ENCODE measurements at regions not wholly inside any gene's neighbourhood (a gene's known extent, or its start where the extent isn't known, plus 50 kb on each side); places are given as distances from the start of the nearest gene placed in this dataset.
"Not testable (repeated sequence)": the region's sequence is repeated elsewhere in the genome, so short reads cannot be mapped to it uniquely, and the experiment has no call there.

GRCh38 chr9:19662213-19662612 is 126.6 kb downstream of the SLC24A2 start:
- intact Hi-C loops (cut with DNase I): no loop called here
- no peak for DNase-seq

- intact Hi-C loops (cut with DNase I): no loop called here
These were observed 128.8 kb downstream of the SLC24A2 start for GRCh38 chr9:19660019-19660418.

GRCh38 chr9:19656704-19657103 is 132.1 kb downstream of the SLC24A2 start:
- intact Hi-C loops (cut with DNase I): no loop called here
- DNase-seq: no peak

More at GRCh38 chr9:19660019-19660418, 128.8 kb downstream of the SLC24A2 start:
- no peak for DNase-seq

- intact Hi-C loops (cut with DNase I): no loop called here
These were observed 137.2 kb downstream of the SLC24A2 start for GRCh38 chr9:19651681-19652080.

GRCh38 chr9:19650312-19650711 is 138.5 kb downstream of the SLC24A2 start:
- DNase-seq: no peak
- intact Hi-C loops (cut with DNase I): no loop called here

More at GRCh38 chr9:19651681-19652080, 137.2 kb downstream of the SLC24A2 start:
- no peak for DNase-seq

- intact Hi-C loops (cut with DNase I): loop anchor here (5.0 to 10.0 kb wide), 3 partner anchors 38 to 155 kb away; partner anchors contain the start of gene SLC24A2
- no peak for DNase-seq
These were observed 139.3 kb downstream of the SLC24A2 start for GRCh38 chr9:19649336-19650041.

GRCh38 chr9:19648672-19649071 is 140.2 kb downstream of the SLC24A2 start:
- peak in 1 of 10 donors; percentile 24 for DNase-seq
- intact Hi-C loops (cut with DNase I): loop anchor here (5.0 to 10.0 kb wide), 3 partner anchors 39 to 154 kb away; partner anchors contain the start of gene SLC24A2

GRCh38 chr9:19643875-19644274 is 145.0 kb downstream of the SLC24A2 start:
- DNase-seq: no peak
- intact Hi-C loops (cut with DNase I): loop anchor here (10.0 kb wide), 1 partner anchor 149 kb away; no protein-coding TSS in a partner anchor

GRCh38 chr9:19642256-19642655 is 146.6 kb downstream of the SLC24A2 start:
- intact Hi-C loops (cut with DNase I): loop anchor here (10.0 kb wide), 1 partner anchor 147 kb away; no protein-coding TSS in a partner anchor
- peak in 8 of 10 donors; percentile 22 to 95 (median 63) for DNase-seq

- peak in 1 of 10 donors; percentile 31 for DNase-seq
- intact Hi-C loops (cut with DNase I): loop anchor here (10.0 kb wide), 1 partner anchor 146 kb away; no protein-coding TSS in a partner anchor
These were observed 147.8 kb downstream of the SLC24A2 start for GRCh38 chr9:19641046-19641445.

- intact Hi-C loops (cut with DNase I): loop anchor here (10.0 kb wide), 1 partner anchor 145 kb away; no protein-coding TSS in a partner anchor
- DNase-seq: no peak
These were observed 148.8 kb downstream of the SLC24A2 start for GRCh38 chr9:19640014-19640413.

GRCh38 chr9:19637084-19637483 is 151.8 kb downstream of the SLC24A2 start:
- intact Hi-C loops (cut with DNase I): no loop called here
- peak in 1 of 10 donors; percentile 81 for DNase-seq

- intact Hi-C loops (cut with DNase I): no loop called here
- no peak for DNase-seq
These were observed 154.0 kb downstream of the SLC24A2 start for GRCh38 chr9:19634881-19635280.

- no peak for DNase-seq
These were observed 157.7 kb downstream of the SLC24A2 start for GRCh38 chr9:19631181-19631580.

GRCh38 chr9:19630760-19631159 is 158.1 kb downstream of the SLC24A2 start:
- DNase-seq: no peak
- intact Hi-C loops (cut with DNase I): no loop called here

More at GRCh38 chr9:19631181-19631580, 157.7 kb downstream of the SLC24A2 start:
- intact Hi-C loops (cut with DNase I): no loop called here

- no peak for DNase-seq
- intact Hi-C loops (cut with DNase I): no loop called here
These were observed 159.3 kb downstream of the SLC24A2 start for GRCh38 chr9:19629488-19629887.

GRCh38 chr9:19625426-19625825 is 163.4 kb downstream of the SLC24A2 start:
- intact Hi-C loops (cut with DNase I); DNase-seq: not testable (repeated sequence)

GRCh38 chr9:19624519-19624918 is 164.3 kb downstream of the SLC24A2 start:
- intact Hi-C loops (cut with DNase I): no loop called here
- no peak for DNase-seq

GRCh38 chr9:19623941-19624340 is 164.9 kb downstream of the SLC24A2 start:
- intact Hi-C loops (cut with DNase I): no loop called here
- no peak for DNase-seq

- DNase-seq: no peak
- intact Hi-C loops (cut with DNase I): no loop called here
These were observed 168.5 kb downstream of the SLC24A2 start for GRCh38 chr9:19620326-19620725.

GRCh38 chr9:19619221-19619620 is 169.6 kb downstream of the SLC24A2 start:
- DNase-seq: peak in 7 of 10 donors; percentile 32 to 91 (median 55)
- intact Hi-C loops (cut with DNase I): no loop called here

- intact Hi-C loops (cut with DNase I): no loop called here
- peak in 5 of 10 donors; percentile 16 to 69 (median 41) for DNase-seq
These were observed 170.0 kb downstream of the SLC24A2 start for GRCh38 chr9:19618816-19619215.
